ENCODE measurements at regions not wholly inside any gene's neighbourhood (a gene's known extent, or its start where the extent isn't known, plus 50 kb on each side); places are given as distances from the start of the nearest gene placed in this dataset.

- DNase-seq: no peak
Observed at GRCh38 chr6:50236164-50236563, 186.4 kb upstream of the DEFB112 start.

GRCh38 chr6:50239853-50240252 is 190.1 kb upstream of the DEFB112 start:
- DNase-seq: no peak

GRCh38 chr6:50240986-50241385 is 191.3 kb upstream of the DEFB112 start:
- DNase-seq: no peak

GRCh38 chr6:50249493-50249892 is 199.8 kb upstream of the DEFB112 start:
- no peak for DNase-seq

GRCh38 chr6:50257322-50257721 is 207.6 kb upstream of the DEFB112 start:
- no peak for DNase-seq

GRCh38 chr6:50259903-50260302 is 210.2 kb upstream of the DEFB112 start:
- no peak for DNase-seq

GRCh38 chr6:50264995-50265571 is 215.4 kb upstream of the DEFB112 start:
- no peak for DNase-seq

- no peak for DNase-seq
Observed at GRCh38 chr6:50270415-50270814, 220.7 kb upstream of the DEFB112 start.

- DNase-seq: no peak
Observed at GRCh38 chr6:50271266-50271665, 221.5 kb upstream of the DEFB112 start.

GRCh38 chr6:50271817-50272216 is 222.1 kb upstream of the DEFB112 start:
- no peak for DNase-seq

GRCh38 chr6:50272611-50273010 is 222.9 kb upstream of the DEFB112 start:
- DNase-seq: no peak

- no peak for DNase-seq
Observed at GRCh38 chr6:50276771-50277261, 227.1 kb upstream of the DEFB112 start.

- DNase-seq: no peak
Observed at GRCh38 chr6:50277774-50278173, 228.0 kb upstream of the DEFB112 start.

- DNase-seq: no peak
Observed at GRCh38 chr6:50278663-50279062, 228.9 kb upstream of the DEFB112 start.

- no peak for DNase-seq
Observed at GRCh38 chr6:50285735-50286134, 236.0 kb upstream of the DEFB112 start.

- DNase-seq: no peak
Observed at GRCh38 chr6:50288241-50288640, 238.5 kb upstream of the DEFB112 start.

GRCh38 chr6:50288881-50289280 is 239.2 kb upstream of the DEFB112 start:
- no peak for DNase-seq

GRCh38 chr6:50289366-50289765 is 239.6 kb upstream of the DEFB112 start:
- no peak for DNase-seq

GRCh38 chr6:50301307-50301706 is 251.6 kb upstream of the DEFB112 start:
- no peak for DNase-seq

GRCh38 chr6:50305660-50306059 is 255.9 kb upstream of the DEFB112 start:
- no peak for DNase-seq

- no peak for DNase-seq
Observed at GRCh38 chr6:50318536-50318935, 268.8 kb upstream of the DEFB112 start.

- DNase-seq: no peak
Observed at GRCh38 chr6:50330347-50330746, 280.6 kb upstream of the DEFB112 start.

- DNase-seq: no peak
Observed at GRCh38 chr6:50330963-50331362, 281.2 kb upstream of the DEFB112 start.

GRCh38 chr6:50333696-50334095 is 284.0 kb upstream of the DEFB112 start:
- DNase-seq: no peak

GRCh38 chr6:50337532-50338122 is 287.9 kb upstream of the DEFB112 start:
- no peak for DNase-seq
